ENCODE measurements at regions not wholly inside any gene's neighbourhood (a gene's known extent, or its start where the extent isn't known, plus 50 kb on each side); places are given as distances from the start of the nearest gene placed in this dataset.

DNA sequence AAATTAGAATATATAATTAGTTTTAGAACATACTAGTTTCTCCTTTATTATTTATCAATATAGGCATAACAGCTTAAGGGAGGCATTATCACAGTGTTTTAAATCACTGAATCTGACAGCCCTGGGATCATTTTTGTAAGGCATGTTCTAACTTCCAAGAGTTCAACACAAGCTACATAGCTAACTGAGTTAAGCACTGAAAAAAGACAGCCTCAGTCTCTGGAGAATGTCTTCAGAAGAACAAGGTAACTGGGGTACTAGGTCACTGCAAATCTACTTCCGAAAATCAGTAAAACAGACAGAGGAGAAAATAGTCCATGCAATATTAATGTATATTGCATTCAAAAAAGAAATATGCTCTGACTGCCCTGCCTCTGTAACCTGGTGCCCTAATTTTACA lies 502.1 kb downstream of the RFC3 start:
- DNase-seq (ENCODE audit: low spot score), result no peak

GRCh38 chr13:34322014-34322742 lies 504.2 kb downstream of the RFC3 start:
- peak; percentile 46 for DNase-seq (ENCODE audit: low spot score)

DNA sequence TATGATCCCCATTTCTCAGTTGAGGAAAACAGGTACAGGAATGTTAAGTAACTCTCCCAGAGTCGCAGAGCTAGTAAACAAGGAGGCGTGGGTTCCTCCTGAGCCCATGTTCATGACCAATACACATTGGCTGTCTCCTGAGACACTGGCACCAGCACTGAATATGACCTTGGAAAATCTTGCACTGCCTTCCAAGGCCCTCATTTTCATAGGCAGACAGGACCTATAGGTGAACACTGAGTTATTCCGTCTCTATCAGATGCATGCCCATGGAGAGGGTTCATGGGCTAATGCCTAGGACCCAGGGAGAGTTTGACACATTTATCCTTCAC lies 504.8 kb downstream of the RFC3 start:
- DNase-seq (ENCODE audit: low spot score), result no peak

DNA sequence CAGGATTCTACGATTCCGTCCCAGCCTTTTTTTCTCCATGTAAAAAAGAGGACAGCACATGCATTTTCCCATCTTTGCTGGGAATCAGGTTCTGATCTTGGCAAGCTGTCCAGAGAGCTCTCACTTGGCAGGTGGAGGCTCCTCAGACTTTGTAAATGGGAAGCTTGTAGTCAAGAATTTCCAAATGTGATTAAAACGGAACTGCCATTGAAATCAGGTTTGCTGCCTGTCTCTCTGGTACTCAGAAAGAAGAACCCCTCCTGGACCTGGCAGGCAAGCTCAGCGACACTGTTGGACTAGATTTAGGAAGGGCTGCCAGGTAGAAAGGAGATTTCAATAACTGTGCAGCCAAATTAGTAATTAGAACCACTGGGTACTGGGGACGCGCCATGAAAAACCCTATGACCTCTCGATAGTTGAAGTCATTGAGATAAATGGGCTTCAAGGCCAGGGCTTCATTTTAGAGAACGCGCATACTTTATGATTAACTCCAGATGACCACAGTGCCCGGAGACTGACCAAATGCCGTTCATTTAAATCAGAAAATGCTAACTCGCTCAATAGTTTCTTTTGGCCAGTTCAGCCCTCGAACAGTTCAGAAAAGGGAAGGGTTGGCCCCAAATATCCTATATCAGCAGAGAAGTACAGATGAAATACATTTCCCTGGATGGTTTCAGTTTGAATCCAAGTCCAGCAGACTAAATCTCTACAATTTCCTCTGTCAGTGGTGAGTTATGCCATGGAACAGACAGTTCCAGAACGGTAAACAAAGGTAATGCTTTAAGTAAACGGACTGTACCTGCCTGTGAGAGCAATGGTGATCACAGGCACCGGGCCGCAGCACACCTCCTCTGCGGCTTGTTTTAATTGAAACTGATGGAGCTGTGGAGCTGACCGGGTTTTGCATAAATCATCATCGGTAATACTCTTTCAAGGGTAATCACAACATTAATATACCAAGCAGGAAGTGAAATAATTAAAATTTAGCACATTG lies 517.4 kb downstream of the RFC3 start:
- DNase-seq (ENCODE audit: low spot score), result peak; percentile 74

GRCh38 chr13:34338102-34338501 lies 520.2 kb downstream of the RFC3 start:
- peak; percentile 70 for DNase-seq (ENCODE audit: low spot score)

GRCh38 chr13:34340534-34340933 lies 522.6 kb downstream of the RFC3 start:
- no peak for DNase-seq (ENCODE audit: low spot score)

DNA sequence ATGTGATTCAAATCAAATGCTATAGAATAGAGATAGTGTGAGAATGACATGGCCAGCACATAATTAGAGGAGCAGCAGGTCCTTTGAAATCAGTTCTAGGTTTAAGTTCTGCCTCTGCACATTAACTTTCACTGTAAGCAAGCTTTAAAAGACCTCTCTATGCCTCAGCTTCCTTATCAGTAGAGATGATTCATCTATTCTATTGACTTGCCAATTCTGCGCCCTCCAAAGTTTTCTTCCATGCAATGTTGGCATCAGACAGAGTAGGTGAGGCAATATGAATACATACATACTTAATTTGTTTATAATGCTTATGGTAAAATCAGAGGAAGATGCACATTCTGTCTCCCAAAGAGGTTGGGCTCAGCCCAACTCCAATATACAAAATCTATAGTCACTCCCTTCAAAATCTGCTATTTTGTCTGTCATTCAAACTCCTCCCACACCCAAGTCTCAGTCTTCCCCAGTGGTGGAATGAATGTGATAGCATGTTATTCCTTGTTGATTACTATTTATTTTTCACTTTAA lies 525.5 kb downstream of the RFC3 start:
- no peak for DNase-seq (ENCODE audit: low spot score)

DNA sequence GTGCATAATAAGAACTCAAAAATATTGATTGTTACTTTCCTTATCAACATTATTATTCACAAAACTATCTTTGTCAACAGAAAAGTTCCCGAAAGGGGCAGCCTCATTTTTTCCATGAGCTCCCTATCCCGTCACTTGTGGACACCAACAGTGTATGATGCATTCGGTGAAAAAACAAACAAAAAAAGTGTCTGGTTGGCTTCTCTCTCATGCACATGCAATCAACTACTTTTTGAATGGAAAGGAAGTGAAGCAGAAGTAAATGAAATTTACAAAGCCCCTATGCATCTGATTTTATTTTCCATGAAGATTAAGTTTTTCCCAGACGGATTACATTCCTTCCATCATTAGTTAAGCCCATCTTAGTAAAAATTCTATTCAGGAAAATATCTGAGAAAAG lies 526.9 kb downstream of the RFC3 start:
- DNase-seq (ENCODE audit: low spot score), result no peak

GRCh38 chr13:34345258-34345965 lies 527.5 kb downstream of the RFC3 start:
- no peak for DNase-seq (ENCODE audit: low spot score)

- no peak for DNase-seq (ENCODE audit: low spot score)
Observed at GRCh38 chr13:34346626-34347025, 528.7 kb downstream of the RFC3 start.

- DNase-seq (ENCODE audit: low spot score), result no peak
Observed at GRCh38 chr13:34347784-34348573, 530.0 kb downstream of the RFC3 start.

DNA sequence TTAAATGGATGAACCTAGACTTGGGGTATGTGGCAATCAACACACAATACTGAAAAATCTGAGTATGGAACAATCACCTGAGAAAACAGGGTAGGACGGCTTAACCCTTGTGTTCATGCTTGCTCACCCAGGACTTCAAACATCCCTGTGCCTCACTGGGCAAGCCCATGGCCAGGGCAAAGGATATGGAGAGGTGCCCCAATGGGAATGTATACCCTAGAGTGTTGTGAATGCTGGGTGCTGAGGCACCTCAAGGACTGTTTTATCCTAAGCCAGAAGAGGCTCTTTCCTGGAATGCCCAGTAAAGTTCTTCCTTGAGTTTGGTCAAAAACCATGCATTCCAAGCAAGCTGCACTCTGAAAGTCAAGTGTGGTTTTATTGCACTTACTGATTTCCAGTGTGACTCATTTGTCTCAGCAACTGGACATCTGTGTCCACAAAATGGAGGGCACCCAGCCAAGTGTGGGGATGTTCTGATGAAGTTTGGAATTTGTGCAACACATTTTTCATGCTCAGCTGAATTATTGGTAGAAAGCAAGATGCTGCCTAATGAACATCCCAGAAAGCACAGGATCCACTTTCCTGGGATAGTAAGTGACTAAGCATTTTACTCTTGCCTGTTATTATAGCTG lies 531.3 kb downstream of the RFC3 start:
- DNase-seq (ENCODE audit: low spot score), result no peak

- DNase-seq (ENCODE audit: low spot score), result no peak
Observed at GRCh38 chr13:34350671-34351070, 532.7 kb downstream of the RFC3 start.

GRCh38 chr13:34351134-34351533 lies 533.2 kb downstream of the RFC3 start:
- no peak for DNase-seq (ENCODE audit: low spot score)

DNA sequence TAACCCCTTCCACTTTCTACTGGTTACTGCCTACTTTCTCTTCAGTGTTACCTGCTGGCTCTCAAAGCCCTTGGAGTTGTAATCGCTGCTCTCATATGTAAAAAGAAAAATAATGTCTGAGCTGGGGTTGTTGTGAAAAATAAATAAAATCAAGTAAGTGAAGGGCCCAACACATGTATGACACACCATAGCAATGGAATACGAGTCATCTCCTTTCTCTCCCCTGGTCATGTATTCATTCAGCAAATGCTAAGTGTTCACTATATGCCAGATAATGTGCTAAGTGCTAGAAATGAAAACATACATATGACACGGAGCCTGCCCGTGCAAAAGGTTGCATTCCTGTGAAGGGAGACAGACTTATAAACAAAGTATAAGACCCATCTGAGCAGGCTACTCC lies 535.0 kb downstream of the RFC3 start:
- no peak for DNase-seq (ENCODE audit: low spot score)

DNA sequence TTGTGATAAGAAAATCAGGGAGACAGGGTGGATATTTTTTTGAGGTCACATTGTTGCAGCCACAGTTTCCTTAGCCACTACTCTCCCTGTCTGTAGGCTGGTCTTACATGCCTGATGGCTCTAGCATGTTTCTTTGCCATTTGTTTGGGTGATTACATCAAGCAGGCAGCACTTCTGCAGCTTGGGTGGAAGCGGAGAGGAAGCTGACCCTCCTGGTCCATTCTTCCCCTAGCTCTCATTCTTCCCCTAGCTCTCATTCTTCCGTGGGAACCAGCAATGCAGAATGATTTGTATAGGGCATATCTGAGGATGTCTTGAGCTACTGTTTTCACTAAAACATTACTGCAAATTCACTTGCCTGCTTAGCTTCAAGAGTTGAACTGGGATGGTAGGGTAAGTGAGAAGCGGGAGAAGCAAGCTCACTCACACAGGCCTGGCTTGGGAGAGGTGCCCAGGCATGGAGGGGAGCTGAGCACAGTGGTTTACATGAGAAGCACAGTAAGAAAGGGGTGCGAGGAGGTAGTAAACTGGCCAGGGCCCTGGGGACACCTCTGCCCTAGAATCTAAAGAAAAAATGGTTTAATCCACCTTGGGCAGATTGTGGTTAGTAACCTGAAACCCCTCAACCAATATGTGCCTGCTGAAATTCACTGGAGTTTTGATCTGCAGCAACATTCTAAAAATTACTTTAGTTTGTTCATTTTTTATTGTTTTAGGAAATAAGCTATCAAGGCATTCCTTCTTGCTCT lies 538.9 kb downstream of the RFC3 start:
- no peak for DNase-seq (ENCODE audit: low spot score)

- DNase-seq (ENCODE audit: low spot score), result no peak
Observed at GRCh38 chr13:34357435-34358232, 539.7 kb downstream of the RFC3 start.

- DNase-seq (ENCODE audit: low spot score), result no peak
Observed at GRCh38 chr13:34358811-34359513, 541.0 kb downstream of the RFC3 start.

GRCh38 chr13:34360702-34361101 lies 542.8 kb downstream of the RFC3 start:
- DNase-seq (ENCODE audit: low spot score), result no peak

All from cerebellar cortex (tissue), 1 donor.